ENCODE measurements at regions not wholly inside any gene's neighbourhood (a gene's known extent, or its start where the extent isn't known, plus 50 kb on each side); places are given as distances from the start of the nearest gene placed in this dataset.
"Not testable (repeated sequence)": the region's sequence is repeated elsewhere in the genome, so short reads cannot be mapped to it uniquely, and the experiment has no call there.

DNA sequence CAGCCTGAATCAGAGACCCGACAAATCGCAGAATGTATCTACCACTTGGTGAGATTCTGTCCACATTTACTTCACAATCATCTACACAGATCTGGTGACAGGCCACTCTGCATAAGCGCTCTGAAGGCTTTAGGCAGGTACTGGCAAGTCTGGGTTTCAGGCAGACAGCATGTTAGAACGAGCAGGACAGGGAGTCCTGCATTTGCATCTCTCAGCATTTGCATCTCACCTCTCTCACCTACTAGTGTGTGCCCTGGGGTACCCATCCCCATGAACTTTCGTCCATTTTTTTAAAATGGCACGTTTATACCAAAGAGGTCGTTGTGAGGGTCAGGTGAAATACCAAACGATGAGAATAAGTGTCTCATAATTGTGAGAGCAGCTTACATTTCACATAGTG, 108.2 kb downstream of the SPATA31A1 start:
- CTCF ChIA-PET; ATAC-seq (ENCODE audit: low read depth); H3K9me3 Mint-ChIP-seq; DNase-seq; H3K27me3 Mint-ChIP-seq; POLR2A ChIA-PET; H3K36me3 Mint-ChIP-seq (ENCODE audit: low read depth); intact Hi-C loops (cut with micrococcal nuclease); H3K4me1 Mint-ChIP-seq; H3K27ac Mint-ChIP-seq: not testable (repeated sequence)
- H3K4me3 Mint-ChIP-seq = peak overlapping the region; percentile 94

DNA sequence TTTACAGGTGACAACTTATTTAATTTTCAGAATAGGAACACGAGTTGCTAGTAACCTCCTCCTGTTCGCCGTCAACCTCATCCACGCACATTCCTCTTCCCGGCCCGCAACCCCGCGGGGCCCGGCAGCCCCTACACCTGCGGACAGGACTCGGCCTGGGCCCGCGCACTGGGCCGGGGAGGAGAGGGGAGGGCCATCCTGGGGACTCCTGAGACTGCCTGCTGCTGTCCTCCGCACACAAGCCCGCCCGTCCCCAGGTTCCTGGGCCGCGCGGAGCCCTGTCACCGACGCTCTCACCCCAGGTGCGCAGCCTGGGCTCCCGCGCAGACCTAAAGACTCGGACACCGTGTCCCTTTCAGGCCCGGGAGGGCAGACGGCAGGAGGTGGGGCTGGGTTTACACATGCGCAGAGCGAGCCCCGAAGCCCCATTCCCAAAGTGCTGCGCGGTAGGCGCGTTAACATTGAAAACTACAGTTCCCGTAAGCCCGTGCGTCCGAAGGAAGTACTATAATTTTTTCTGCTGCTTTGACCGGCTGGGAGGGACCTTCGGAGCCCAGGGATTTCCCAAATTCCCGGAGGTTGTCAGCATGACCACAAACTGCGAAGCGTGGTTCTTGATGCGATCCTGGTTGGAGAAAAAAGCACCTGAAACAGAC, 108.8 kb downstream of the SPATA31A1 start:
- ATAC-seq (ENCODE audit: low read depth) = peak; percentile 97
- DNase-seq = peak; percentile 67
- H3K36me3 Mint-ChIP-seq (ENCODE audit: low read depth); intact Hi-C loops (cut with micrococcal nuclease); POLR2A ChIA-PET; CTCF ChIA-PET; H3K4me1 Mint-ChIP-seq; H3K9me3 Mint-ChIP-seq; H3K27me3 Mint-ChIP-seq: not testable (repeated sequence)
- Mint-ChIP-seq H3K4me3 (peak overlapping the region; percentile 94), H3K27ac (peak overlapping the region; percentile 92)

DNA sequence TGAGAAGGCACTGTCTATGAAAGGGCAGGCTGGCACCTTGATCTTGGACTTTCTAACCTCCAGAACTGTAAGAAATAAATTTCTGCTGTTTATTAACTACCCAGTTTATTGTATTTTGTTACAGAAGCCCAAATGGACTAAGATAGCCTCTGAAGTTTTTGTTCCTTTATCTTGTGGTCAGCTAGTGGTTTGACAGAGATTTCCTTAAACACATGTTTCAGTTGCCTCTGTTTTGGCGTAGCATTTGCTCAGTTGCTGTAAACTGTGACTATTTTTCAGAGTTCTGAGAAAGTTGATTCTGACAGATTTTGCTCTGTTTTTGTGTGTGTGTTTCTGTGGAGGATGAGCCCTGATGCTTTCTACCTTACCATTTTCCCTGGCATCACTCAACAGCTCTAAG, 119.0 kb downstream of the SPATA31A1 start:
- ATAC-seq (ENCODE audit: low read depth); H3K9me3 Mint-ChIP-seq; H3K4me3 Mint-ChIP-seq; H3K36me3 Mint-ChIP-seq (ENCODE audit: low read depth); POLR2A ChIA-PET; CTCF ChIA-PET; H3K27me3 Mint-ChIP-seq; intact Hi-C loops (cut with micrococcal nuclease); DNase-seq; H3K27ac Mint-ChIP-seq; H3K4me1 Mint-ChIP-seq: not testable (repeated sequence)

DNA sequence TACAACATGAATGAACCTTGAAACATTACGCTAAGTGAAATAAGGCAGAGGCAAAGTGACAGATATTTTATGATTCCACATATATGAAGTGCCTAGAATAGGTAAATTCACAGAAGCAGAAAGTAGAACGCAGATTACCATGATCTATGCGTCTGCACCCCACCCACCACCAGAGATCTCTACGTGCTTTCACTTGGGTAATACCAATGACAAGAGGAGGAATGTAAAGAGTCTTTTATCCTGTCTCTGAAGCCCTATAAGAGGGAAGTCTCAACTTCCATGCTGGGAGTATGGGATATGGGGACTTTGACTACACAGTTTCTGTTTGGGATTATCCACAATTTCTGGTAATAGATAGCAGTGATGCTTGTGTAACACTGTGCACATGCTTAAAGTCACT, 127.6 kb downstream of the SPATA31A1 start:
- H3K27me3 Mint-ChIP-seq; DNase-seq; POLR2A ChIA-PET; H3K9me3 Mint-ChIP-seq; H3K27ac Mint-ChIP-seq; ATAC-seq (ENCODE audit: low read depth); H3K4me1 Mint-ChIP-seq; intact Hi-C loops (cut with micrococcal nuclease); H3K36me3 Mint-ChIP-seq (ENCODE audit: low read depth); H3K4me3 Mint-ChIP-seq; CTCF ChIA-PET: not testable (repeated sequence)

DNA sequence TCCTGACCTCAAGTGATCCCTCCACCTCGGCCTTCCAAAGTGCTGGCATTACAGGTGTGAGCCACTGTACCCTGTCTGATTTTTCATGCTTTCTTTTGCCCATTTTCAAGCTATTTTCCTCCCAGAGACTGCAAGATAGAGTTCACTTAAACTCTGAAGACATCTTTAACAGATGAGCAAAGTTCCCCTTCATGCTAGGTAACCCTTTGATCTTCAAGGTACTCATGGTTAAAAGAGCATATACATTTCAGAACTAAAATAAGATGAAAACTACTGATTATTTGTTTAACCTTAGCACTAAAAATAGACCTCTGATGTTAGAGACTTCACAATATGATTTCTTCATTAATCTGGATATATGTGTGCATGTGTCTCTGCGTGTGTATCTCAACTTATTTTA, 128.4 kb downstream of the SPATA31A1 start:
- ATAC-seq (ENCODE audit: low read depth); DNase-seq; H3K4me1 Mint-ChIP-seq; H3K36me3 Mint-ChIP-seq (ENCODE audit: low read depth); H3K9me3 Mint-ChIP-seq; H3K4me3 Mint-ChIP-seq; H3K27me3 Mint-ChIP-seq; intact Hi-C loops (cut with micrococcal nuclease); POLR2A ChIA-PET; CTCF ChIA-PET; H3K27ac Mint-ChIP-seq: not testable (repeated sequence)

DNA sequence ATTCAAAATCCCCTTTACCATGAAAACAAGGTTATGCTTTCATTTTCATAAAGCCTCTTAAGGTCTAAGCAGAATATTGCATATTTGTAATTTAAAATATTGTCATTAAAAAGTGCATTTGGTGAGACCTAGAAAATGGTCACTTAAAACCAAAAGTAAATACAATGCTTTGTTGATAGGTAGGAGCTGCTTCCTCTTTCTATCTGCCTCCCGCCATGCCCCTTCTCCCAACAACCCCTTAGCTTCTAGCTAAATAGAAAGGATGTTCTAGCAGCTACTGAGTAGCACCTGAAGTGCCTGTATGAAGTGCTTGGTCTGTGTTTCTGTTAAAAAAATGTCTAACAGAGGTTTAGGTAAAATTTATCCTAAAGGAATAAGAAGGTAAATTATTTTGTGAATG, 128.8 kb downstream of the SPATA31A1 start:
- H3K27ac Mint-ChIP-seq; intact Hi-C loops (cut with micrococcal nuclease); DNase-seq; POLR2A ChIA-PET; H3K4me3 Mint-ChIP-seq; H3K27me3 Mint-ChIP-seq; H3K9me3 Mint-ChIP-seq; CTCF ChIA-PET; H3K4me1 Mint-ChIP-seq; ATAC-seq (ENCODE audit: low read depth); H3K36me3 Mint-ChIP-seq (ENCODE audit: low read depth): not testable (repeated sequence)

DNA sequence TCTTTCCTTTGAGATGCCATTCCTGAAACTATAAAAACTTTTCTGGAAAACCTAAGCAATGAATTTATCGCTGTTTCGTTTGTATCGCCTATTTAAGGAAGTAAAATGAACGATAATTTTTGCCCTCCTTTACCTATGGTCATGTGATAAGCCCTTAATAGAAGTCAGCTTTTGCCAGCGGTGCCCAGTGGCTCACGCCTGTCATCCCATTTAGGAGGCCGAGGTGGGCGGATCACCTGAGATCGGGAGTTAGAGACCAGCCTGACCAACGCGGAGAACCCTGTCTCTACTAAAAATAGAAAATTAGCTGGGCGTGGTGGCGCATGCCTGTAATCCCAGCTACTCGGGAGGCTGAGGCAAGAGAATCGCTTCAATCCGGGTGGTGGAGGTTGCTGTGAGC, 132.0 kb downstream of the SPATA31A1 start:
- H3K4me3 Mint-ChIP-seq; DNase-seq; ATAC-seq (ENCODE audit: low read depth); CTCF ChIA-PET; H3K27ac Mint-ChIP-seq; intact Hi-C loops (cut with micrococcal nuclease); H3K36me3 Mint-ChIP-seq (ENCODE audit: low read depth); H3K27me3 Mint-ChIP-seq; H3K9me3 Mint-ChIP-seq; POLR2A ChIA-PET; H3K4me1 Mint-ChIP-seq: not testable (repeated sequence)

DNA sequence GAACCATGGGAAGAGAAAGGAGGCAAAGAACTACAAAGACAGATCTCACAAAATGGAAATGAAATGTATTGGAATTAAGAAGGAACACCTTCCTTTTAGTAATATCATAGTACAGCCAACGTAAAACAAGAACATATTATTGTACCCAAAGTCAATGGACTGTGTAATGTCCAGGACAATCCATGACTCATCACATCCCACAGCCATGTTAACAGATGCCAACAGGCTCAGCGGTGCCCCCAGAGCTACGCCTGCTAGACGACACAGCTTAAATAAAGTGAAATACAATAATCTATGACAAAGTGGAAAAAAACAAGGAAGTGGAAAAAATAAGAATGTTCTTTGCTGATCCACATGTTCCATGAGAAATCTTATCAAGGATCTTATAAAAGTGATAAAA, 140.8 kb downstream of the SPATA31A1 start:
- H3K4me3 Mint-ChIP-seq; H3K9me3 Mint-ChIP-seq; intact Hi-C loops (cut with micrococcal nuclease); POLR2A ChIA-PET; H3K27ac Mint-ChIP-seq; ATAC-seq (ENCODE audit: low read depth); H3K27me3 Mint-ChIP-seq; H3K36me3 Mint-ChIP-seq (ENCODE audit: low read depth); CTCF ChIA-PET; DNase-seq; H3K4me1 Mint-ChIP-seq: not testable (repeated sequence)

DNA sequence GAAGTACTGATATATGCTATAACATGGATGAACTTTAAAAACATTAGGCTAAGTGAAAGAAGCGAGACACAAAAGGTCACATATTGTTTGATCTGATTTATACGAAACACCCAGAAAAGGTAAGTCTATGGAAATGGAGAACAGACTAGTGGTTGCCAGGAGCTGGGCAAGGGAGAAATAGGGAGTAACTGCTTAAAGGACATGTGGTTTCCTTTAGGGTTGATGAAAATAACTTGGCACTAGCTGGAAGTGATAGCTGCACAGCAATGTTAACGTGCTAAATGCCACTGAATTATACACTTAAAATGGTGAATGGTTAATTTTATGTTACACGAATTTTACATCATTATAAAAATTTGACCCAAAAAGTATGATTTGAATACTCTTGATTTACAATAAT, 147.7 kb downstream of the SPATA31A1 start:
- H3K4me1 Mint-ChIP-seq; H3K27me3 Mint-ChIP-seq; H3K9me3 Mint-ChIP-seq; H3K27ac Mint-ChIP-seq; ATAC-seq (ENCODE audit: low read depth); POLR2A ChIA-PET; CTCF ChIA-PET; H3K4me3 Mint-ChIP-seq; DNase-seq; H3K36me3 Mint-ChIP-seq (ENCODE audit: low read depth); intact Hi-C loops (cut with micrococcal nuclease): not testable (repeated sequence)

DNA sequence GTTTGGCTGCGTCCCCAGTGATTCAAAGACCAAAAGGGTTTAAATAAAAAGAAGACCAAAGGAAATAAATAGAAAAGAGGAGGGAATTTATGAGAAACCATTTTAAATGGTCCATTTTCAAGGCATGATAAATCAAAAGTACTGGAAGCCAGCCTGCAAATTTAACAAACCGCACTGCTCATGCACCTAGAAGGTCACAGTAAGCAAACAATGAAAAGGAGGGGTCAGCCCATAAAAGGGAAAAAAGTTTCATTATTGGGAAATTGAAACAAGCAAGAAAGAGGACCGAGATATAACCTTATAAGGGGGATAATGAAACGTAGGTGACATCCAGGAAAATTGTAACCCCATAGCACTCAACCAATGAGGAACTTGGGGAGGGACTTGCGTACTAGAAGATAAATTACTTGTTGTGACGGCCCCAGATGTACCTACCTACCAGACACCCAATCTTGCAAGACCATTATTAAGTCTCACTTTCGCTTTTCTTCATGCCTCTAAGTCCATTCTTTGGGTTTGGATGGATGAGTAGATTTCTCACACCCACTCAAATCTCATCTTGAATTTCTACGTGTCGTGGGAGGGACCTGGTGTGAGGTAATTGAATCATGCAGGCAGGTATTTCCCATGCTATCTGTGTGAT, 172.0 kb downstream of the SPATA31A1 start:
- ATAC-seq (ENCODE audit: low read depth); CTCF ChIA-PET; DNase-seq; H3K9me3 Mint-ChIP-seq; H3K36me3 Mint-ChIP-seq (ENCODE audit: low read depth); H3K27me3 Mint-ChIP-seq; H3K4me3 Mint-ChIP-seq; H3K27ac Mint-ChIP-seq; intact Hi-C loops (cut with micrococcal nuclease); POLR2A ChIA-PET; H3K4me1 Mint-ChIP-seq: not testable (repeated sequence)

DNA sequence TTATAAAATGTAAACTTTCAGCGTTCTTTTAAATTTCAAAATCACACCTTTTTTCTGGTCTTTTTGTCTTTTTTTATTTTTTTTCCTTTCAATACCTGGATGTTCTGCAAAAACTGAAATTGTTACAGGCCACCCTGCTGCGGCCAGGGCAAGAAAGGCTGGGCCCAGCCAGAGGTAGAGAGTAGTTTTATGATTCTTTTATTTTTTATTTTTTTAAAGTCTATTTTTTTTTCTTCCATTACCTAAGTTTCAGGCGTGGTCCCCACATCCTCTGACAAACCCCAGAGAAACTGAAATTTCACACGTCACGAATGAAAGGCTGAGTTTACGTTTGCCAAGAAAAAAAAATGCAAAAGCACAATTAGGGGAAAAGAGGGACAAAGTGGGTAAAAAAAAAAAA, 177.1 kb downstream of the SPATA31A1 start:
- ATAC-seq (ENCODE audit: low read depth); H3K4me3 Mint-ChIP-seq; H3K27ac Mint-ChIP-seq; H3K27me3 Mint-ChIP-seq; intact Hi-C loops (cut with micrococcal nuclease); CTCF ChIA-PET; H3K9me3 Mint-ChIP-seq; H3K4me1 Mint-ChIP-seq; DNase-seq; POLR2A ChIA-PET; H3K36me3 Mint-ChIP-seq (ENCODE audit: low read depth): not testable (repeated sequence)

DNA sequence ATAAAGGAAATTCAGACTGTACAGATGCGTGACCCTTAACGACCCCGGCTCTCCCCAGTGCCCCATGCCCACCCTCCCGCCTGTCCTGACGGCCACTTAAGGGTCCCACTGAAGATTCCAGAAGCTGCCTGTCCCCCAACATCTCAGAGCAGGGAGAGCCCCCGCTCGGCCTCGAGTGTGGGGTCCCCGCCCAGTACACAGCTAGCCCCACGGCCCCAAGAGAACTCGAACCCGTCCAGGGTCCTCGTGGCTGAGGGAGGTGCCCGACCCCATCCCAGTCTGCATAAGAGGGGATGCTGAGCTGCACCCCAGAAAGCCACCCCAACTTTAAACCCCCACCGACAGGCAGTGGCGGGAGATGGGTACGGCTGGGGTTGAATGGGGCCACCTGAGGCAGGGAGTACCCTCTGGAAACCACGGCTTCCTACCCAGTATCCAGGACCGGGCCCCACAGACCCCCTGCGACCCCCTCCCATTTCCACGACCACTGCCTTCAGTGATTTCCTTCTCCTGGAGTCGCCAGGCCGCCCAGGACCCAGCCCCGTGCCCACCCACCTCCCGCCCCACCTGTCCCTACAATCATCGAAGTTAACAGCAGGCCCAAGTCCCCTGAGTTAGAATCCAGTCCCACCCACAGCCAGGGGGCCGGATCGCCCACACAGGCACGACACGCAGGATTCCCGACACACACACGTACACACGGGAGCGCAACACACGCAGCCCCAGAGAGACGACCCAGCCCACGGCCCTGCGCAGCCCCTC, 177.7 kb downstream of the SPATA31A1 start:
- H3K27me3 Mint-ChIP-seq; intact Hi-C loops (cut with micrococcal nuclease); POLR2A ChIA-PET; H3K36me3 Mint-ChIP-seq (ENCODE audit: low read depth); H3K27ac Mint-ChIP-seq; H3K4me1 Mint-ChIP-seq; H3K9me3 Mint-ChIP-seq; DNase-seq; CTCF ChIA-PET; H3K4me3 Mint-ChIP-seq; ATAC-seq (ENCODE audit: low read depth): not testable (repeated sequence)

Measured in activated B cell treated with CpG ODN at 0.5 μM for 24 hours (primary cell).